ENCODE measurements at regions not wholly inside any gene's neighbourhood (a gene's known extent, or its start where the extent isn't known, plus 50 kb on each side); places are given as distances from the start of the nearest gene placed in this dataset.

DNA sequence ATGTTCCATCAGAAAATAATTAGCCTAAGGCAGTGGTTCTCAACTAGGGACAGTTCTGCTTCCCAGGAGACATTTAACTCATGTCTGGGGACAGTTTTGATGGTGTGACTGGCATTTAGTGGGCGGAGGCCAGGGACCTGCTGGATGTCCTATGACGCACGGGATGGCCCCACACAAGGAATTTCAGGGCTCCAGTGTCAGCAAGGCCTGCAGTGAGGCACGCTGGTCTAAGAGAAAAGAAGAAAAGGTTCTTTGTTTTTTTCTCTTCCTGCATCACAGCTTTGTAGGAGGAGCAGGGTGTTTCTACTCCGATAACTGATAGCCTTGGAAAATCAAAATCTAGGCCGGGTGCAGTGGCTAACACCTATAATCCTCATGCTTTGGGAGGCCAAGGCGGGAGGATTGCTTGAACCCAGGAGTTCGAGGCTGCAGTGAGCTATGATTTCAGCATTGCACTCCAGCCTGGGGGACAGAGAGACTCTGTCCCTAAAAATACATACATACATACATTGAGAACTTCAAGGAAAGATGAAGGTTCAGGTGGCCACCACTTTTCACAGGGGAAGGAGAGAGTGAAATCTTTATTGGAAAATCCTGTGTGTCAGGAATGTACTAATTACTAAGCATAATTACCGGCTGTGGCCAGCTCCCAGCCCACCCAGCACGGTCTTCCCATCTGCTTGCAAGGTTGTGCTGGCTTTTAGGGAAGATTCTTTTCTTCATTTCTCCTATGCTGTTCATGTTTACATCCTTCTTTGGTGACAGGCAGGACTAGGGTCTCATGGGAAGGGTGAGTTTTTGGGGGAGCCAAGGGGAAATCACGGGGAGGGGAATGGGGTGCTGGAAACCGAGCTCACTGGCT is 150.4 kb downstream of the ACTR3B start (continued):
- TF ChIP-seq, protein P1, sequence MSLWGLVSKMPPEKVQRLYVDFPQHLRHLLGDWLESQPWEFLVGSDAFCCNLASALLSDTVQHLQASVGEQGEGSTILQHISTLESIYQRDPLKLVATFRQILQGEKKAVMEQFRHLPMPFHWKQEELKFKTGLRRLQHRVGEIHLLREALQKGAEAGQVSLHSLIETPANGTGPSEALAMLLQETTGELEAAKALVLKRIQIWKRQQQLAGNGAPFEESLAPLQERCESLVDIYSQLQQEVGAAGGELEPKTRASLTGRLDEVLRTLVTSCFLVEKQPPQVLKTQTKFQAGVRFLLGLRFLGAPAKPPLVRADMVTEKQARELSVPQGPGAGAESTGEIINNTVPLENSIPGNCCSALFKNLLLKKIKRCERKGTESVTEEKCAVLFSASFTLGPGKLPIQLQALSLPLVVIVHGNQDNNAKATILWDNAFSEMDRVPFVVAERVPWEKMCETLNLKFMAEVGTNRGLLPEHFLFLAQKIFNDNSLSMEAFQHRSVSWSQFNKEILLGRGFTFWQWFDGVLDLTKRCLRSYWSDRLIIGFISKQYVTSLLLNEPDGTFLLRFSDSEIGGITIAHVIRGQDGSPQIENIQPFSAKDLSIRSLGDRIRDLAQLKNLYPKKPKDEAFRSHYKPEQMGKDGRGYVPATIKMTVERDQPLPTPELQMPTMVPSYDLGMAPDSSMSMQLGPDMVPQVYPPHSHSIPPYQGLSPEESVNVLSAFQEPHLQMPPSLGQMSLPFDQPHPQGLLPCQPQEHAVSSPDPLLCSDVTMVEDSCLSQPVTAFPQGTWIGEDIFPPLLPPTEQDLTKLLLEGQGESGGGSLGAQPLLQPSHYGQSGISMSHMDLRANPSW (CRISPR knock-in tag; IDR thresholded peaks at IDR 0.05; ENCODE audit: borderline replicate concordance) = peak; percentile 38; the same call in 1 of the 2 replicates
- no peak for TF ChIP-seq ZBTB1 (CRISPR knock-in tag; IDR thresholded peaks at IDR 0.05; ENCODE audit: borderline replicate concordance)
- TF ChIP-seq SOX5 (CRISPR knock-in tag; IDR thresholded peaks at IDR 0.05; ENCODE audit: borderline replicate concordance) = peak; percentile 64; the same call in 1 of the 2 replicates
- no peak for TF ChIP-seq KMT2B (CRISPR knock-in tag; IDR thresholded peaks at IDR 0.05)
- TF ChIP-seq FOXA3 (CRISPR knock-in tag; IDR thresholded peaks at IDR 0.05) = peak; percentile 16; the same call in 1 of the 2 replicates
- TF ChIP-seq MAFK (conservative IDR thresholded peaks at IDR 0.05 in 1 of 2, IDR thresholded peaks at IDR 0.05 in 1 of 2; ENCODE audit: low read length in 2 of 2) = no peak
- TF ChIP-seq, protein P2, sequence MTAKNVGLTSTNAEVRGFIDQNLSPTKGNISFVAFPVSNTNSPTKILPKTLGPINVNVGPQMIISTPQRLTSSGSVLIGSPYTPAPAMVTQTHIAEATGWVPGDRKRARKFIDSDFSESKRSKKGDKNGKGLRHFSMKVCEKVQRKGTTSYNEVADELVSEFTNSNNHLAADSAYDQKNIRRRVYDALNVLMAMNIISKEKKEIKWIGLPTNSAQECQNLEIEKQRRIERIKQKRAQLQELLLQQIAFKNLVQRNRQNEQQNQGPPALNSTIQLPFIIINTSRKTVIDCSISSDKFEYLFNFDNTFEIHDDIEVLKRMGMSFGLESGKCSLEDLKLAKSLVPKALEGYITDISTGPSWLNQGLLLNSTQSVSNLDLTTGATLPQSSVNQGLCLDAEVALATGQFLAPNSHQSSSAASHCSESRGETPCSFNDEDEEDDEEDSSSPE (CRISPR knock-in tag; IDR thresholded peaks at IDR 0.05) = no peak; the same call in 1 of the 2 replicates
- TF ChIP-seq, protein P3, sequence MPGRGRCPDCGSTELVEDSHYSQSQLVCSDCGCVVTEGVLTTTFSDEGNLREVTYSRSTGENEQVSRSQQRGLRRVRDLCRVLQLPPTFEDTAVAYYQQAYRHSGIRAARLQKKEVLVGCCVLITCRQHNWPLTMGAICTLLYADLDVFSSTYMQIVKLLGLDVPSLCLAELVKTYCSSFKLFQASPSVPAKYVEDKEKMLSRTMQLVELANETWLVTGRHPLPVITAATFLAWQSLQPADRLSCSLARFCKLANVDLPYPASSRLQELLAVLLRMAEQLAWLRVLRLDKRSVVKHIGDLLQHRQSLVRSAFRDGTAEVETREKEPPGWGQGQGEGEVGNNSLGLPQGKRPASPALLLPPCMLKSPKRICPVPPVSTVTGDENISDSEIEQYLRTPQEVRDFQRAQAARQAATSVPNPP (CRISPR knock-in tag; IDR thresholded peaks at IDR 0.05) = no peak
- TF ChIP-seq ZNF780A (CRISPR knock-in tag; IDR thresholded peaks at IDR 0.05) = no peak
- no peak for TF ChIP-seq CENPT (CRISPR knock-in tag; IDR thresholded peaks at IDR 0.05; ENCODE audit: low read depth)
- TF ChIP-seq, protein P4, sequence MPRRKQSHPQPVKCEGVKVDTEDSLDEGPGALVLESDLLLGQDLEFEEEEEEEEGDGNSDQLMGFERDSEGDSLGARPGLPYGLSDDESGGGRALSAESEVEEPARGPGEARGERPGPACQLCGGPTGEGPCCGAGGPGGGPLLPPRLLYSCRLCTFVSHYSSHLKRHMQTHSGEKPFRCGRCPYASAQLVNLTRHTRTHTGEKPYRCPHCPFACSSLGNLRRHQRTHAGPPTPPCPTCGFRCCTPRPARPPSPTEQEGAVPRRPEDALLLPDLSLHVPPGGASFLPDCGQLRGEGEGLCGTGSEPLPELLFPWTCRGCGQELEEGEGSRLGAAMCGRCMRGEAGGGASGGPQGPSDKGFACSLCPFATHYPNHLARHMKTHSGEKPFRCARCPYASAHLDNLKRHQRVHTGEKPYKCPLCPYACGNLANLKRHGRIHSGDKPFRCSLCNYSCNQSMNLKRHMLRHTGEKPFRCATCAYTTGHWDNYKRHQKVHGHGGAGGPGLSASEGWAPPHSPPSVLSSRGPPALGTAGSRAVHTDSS (CRISPR knock-in tag; conservative IDR thresholded peaks at IDR 0.05) = no peak
- no peak for TF ChIP-seq ETV6 (CRISPR knock-in tag; conservative IDR thresholded peaks at IDR 0.05)
- no peak for TF ChIP-seq ZBTB42 (CRISPR knock-in tag; IDR thresholded peaks at IDR 0.05)
- no peak for TF ChIP-seq ZNF672 (CRISPR knock-in tag; IDR thresholded peaks at IDR 0.05)
- TF ChIP-seq RFXAP (CRISPR knock-in tag; IDR thresholded peaks at IDR 0.05; ENCODE audit: borderline replicate concordance) = no peak
- no peak for TF ChIP-seq SP1 (IDR thresholded peaks at IDR 0.05)
- TF ChIP-seq SP1 (CRISPR knock-in tag; IDR thresholded peaks at IDR 0.05) = no peak
- TF ChIP-seq SAP130 (CRISPR knock-in tag; IDR thresholded peaks at IDR 0.05; ENCODE audit: low read depth) = peak; percentile 51; the same call in 1 of the 2 replicates
- TF ChIP-seq ZBTB8A (CRISPR knock-in tag; IDR thresholded peaks at IDR 0.05; ENCODE audit: borderline replicate concordance, low read depth) = no peak
- TF ChIP-seq, protein P5, sequence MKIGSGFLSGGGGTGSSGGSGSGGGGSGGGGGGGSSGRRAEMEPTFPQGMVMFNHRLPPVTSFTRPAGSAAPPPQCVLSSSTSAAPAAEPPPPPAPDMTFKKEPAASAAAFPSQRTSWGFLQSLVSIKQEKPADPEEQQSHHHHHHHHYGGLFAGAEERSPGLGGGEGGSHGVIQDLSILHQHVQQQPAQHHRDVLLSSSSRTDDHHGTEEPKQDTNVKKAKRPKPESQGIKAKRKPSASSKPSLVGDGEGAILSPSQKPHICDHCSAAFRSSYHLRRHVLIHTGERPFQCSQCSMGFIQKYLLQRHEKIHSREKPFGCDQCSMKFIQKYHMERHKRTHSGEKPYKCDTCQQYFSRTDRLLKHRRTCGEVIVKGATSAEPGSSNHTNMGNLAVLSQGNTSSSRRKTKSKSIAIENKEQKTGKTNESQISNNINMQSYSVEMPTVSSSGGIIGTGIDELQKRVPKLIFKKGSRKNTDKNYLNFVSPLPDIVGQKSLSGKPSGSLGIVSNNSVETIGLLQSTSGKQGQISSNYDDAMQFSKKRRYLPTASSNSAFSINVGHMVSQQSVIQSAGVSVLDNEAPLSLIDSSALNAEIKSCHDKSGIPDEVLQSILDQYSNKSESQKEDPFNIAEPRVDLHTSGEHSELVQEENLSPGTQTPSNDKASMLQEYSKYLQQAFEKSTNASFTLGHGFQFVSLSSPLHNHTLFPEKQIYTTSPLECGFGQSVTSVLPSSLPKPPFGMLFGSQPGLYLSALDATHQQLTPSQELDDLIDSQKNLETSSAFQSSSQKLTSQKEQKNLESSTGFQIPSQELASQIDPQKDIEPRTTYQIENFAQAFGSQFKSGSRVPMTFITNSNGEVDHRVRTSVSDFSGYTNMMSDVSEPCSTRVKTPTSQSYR (CRISPR knock-in tag; IDR thresholded peaks at IDR 0.05; ENCODE audit: borderline replicate concordance) = no peak
